ENCODE measurements at regions not wholly inside any gene's neighbourhood (a gene's known extent, or its start where the extent isn't known, plus 50 kb on each side); places are given as distances from the start of the nearest gene placed in this dataset.

- TF ChIP-seq CTCF (IDR thresholded peaks at IDR 0.05; ENCODE audit: low read depth, low read length) = no peak
- no peak for DNase-seq (ENCODE audit: low read depth in 2 of 2)
- no peak overlapping the region for H3K4me3 ChIP-seq (replicated peaks in 1 of 2; ENCODE audit: low read depth in 2 of 2, low read length in 2 of 2)
Measured at GRCh38 chr7:120039138-120039537, 233.8 kb upstream of the KCND2 start.

GRCh38 chr7:120041798-120042197, 231.2 kb upstream of the KCND2 start:
- DNase-seq (ENCODE audit: low read depth in 2 of 2) = no peak
- H3K4me3 ChIP-seq (replicated peaks in 1 of 2; ENCODE audit: low read depth in 2 of 2, low read length in 2 of 2) = no peak overlapping the region
- TF ChIP-seq CTCF (IDR thresholded peaks at IDR 0.05; ENCODE audit: low read depth, low read length) = no peak

- no peak for DNase-seq (ENCODE audit: low read depth in 2 of 2)
- no peak overlapping the region for H3K4me3 ChIP-seq (replicated peaks in 1 of 2; ENCODE audit: low read depth in 2 of 2, low read length in 2 of 2)
- TF ChIP-seq CTCF (IDR thresholded peaks at IDR 0.05; ENCODE audit: low read depth, low read length) = no peak
Measured at GRCh38 chr7:120043250-120043649, 229.7 kb upstream of the KCND2 start.

- TF ChIP-seq CTCF (IDR thresholded peaks at IDR 0.05; ENCODE audit: low read depth, low read length) = no peak
- peak; percentile 97 for DNase-seq (ENCODE audit: low read depth in 2 of 2)
Measured at GRCh38 chr7:120052884-120053382, 220.0 kb upstream of the KCND2 start.

GRCh38 chr7:120053390-120053961, 219.5 kb upstream of the KCND2 start:
- DNase-seq (ENCODE audit: low read depth in 2 of 2) = peak; percentile 86 to 87
- TF ChIP-seq CTCF (IDR thresholded peaks at IDR 0.05; ENCODE audit: low read depth, low read length) = no peak
- H3K4me3 ChIP-seq (replicated peaks in 1 of 2; ENCODE audit: low read depth in 2 of 2, low read length in 2 of 2) = no peak overlapping the region

More at GRCh38 chr7:120052884-120053382, 220.0 kb upstream of the KCND2 start:
- H3K4me3 ChIP-seq (replicated peaks in 1 of 2; ENCODE audit: low read depth in 2 of 2, low read length in 2 of 2) = no peak overlapping the region

GRCh38 chr7:120054376-120055100, 218.4 kb upstream of the KCND2 start:
- H3K4me3 ChIP-seq (replicated peaks in 1 of 2; ENCODE audit: low read depth in 2 of 2, low read length in 2 of 2) = no peak overlapping the region
- TF ChIP-seq CTCF (IDR thresholded peaks at IDR 0.05; ENCODE audit: low read depth, low read length) = no peak
- DNase-seq (ENCODE audit: low read depth in 2 of 2) = peak in 1 of 2 donors; percentile 7
